ENCODE measurements at regions not wholly inside any gene's neighbourhood (a gene's known extent, or its start where the extent isn't known, plus 50 kb on each side); places are given as distances from the start of the nearest gene placed in this dataset.

- no peak for TF ChIP-seq CTCF (IDR thresholded peaks at IDR 0.05)
- Histone ChIP-seq H3K4me1 (ENCODE audit: low read depth) (no peaks in the 10 kb centered on the region), H3K36me3 (ENCODE audit: low read depth) (no peaks in the 10 kb centered on the region), H3K4me3 (no peak overlapping the region), H3K9me3 (no peaks in the 10 kb centered on the region)
- no peak for DNase-seq
- no peak for ATAC-seq
- intact Hi-C loops (cut with DNase I, micrococcal nuclease), result no loop called here
Measured at GRCh38 chr7:145009876-145010275, 174.0 kb upstream of the TPK1 start.

- ATAC-seq (no peak), DNase-seq (no peak)
- intact Hi-C loops (cut with DNase I, micrococcal nuclease), result no loop called here
- Histone ChIP-seq H3K4me3 (no peak overlapping the region), H3K36me3 (ENCODE audit: low read depth) (no peaks in the 10 kb centered on the region), H3K9me3 (peaks cover 10% of the 10 kb centered on the region), H3K4me1 (ENCODE audit: low read depth) (no peaks in the 10 kb centered on the region)
- TF ChIP-seq CTCF (IDR thresholded peaks at IDR 0.05), result no peak
Measured at GRCh38 chr7:145005601-145006000, 169.7 kb upstream of the TPK1 start.

GRCh38 chr7:144997512-144997911 lies 161.7 kb upstream of the TPK1 start:
- no peak for TF ChIP-seq CTCF (IDR thresholded peaks at IDR 0.05)
- DNase-seq, result no peak
- H3K9me3 ChIP-seq, result peaks cover 40% of the 10 kb centered on the region

GRCh38 chr7:144995495-144995894 lies 159.6 kb upstream of the TPK1 start:
- DNase-seq (no peak), ATAC-seq (no peak)
- no peak for TF ChIP-seq CTCF (IDR thresholded peaks at IDR 0.05)
- no peaks in the 10 kb centered on the region for H3K4me1 ChIP-seq (ENCODE audit: low read depth)
- intact Hi-C loops (cut with DNase I, micrococcal nuclease), result no loop called here
- H3K9me3 ChIP-seq, result peaks cover 29% of the 10 kb centered on the region
- no peak overlapping the region for H3K4me3 ChIP-seq
- no peaks in the 10 kb centered on the region for H3K36me3 ChIP-seq (ENCODE audit: low read depth)

More at GRCh38 chr7:144997512-144997911, 161.7 kb upstream of the TPK1 start:
- ATAC-seq, result no peak
- Histone ChIP-seq H3K36me3 (ENCODE audit: low read depth) (no peaks in the 10 kb centered on the region), H3K4me1 (ENCODE audit: low read depth) (no peaks in the 10 kb centered on the region), H3K4me3 (no peak overlapping the region)
- intact Hi-C loops (cut with DNase I, micrococcal nuclease), result no loop called here

- H3K36me3 ChIP-seq (ENCODE audit: low read depth), result no peaks in the 10 kb centered on the region
- intact Hi-C loops (cut with DNase I, micrococcal nuclease), result no loop called here
- no peaks in the 10 kb centered on the region for H3K4me1 ChIP-seq (ENCODE audit: low read depth)
- H3K9me3 ChIP-seq, result no peaks in the 10 kb centered on the region
- no peak for DNase-seq
- no peak overlapping the region for H3K4me3 ChIP-seq
- no peak for ATAC-seq
- no peak for TF ChIP-seq CTCF (IDR thresholded peaks at IDR 0.05)
Measured at GRCh38 chr7:144991041-144991440, 155.2 kb upstream of the TPK1 start.

- DNase-seq (no peak), ATAC-seq (no peak)
- Histone ChIP-seq H3K4me3 (no peak overlapping the region), H3K9me3 (no peaks in the 10 kb centered on the region), H3K36me3 (ENCODE audit: low read depth) (no peaks in the 10 kb centered on the region), H3K4me1 (ENCODE audit: low read depth) (no peaks in the 10 kb centered on the region)
- TF ChIP-seq CTCF (IDR thresholded peaks at IDR 0.05), result no peak
- intact Hi-C loops (cut with DNase I, micrococcal nuclease), result no loop called here
Measured at GRCh38 chr7:144987686-144988085, 151.8 kb upstream of the TPK1 start.
